ENCODE measurements at regions not wholly inside any gene's neighbourhood (a gene's known extent, or its start where the extent isn't known, plus 50 kb on each side); places are given as distances from the start of the nearest gene placed in this dataset.
"Not testable (repeated sequence)": the region's sequence is repeated elsewhere in the genome, so short reads cannot be mapped to it uniquely, and the experiment has no call there.

DNA sequence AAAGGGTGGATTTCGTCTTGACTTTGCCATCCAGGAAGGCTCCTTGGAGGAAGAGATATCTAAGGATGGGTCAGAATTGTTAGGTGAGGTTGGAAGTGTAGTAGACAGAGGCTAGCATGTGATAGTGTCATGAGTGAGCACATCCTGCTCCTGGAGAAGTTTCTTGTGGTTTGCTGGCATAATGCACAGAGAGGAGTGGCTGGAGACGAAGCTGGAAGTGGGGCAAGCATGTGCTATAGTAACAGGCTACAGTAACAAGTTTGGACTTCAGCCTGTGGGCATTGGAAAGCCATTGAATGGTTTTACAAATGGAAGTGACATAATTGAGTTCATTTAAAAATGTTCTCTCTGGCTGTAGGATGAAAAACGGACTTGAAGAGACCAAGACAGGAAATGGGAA lies 175.6 kb upstream of the VWC2 start:
- no peaks in the 10 kb centered on the region for H3K36me3 Mint-ChIP-seq (ENCODE audit: low read depth)
- no peaks in the 10 kb centered on the region for H3K4me1 Mint-ChIP-seq (ENCODE audit: low read depth)
- no peaks in the 10 kb centered on the region for H3K9me3 ChIP-seq (ENCODE audit: control insufficient read depth in 1 of 2, insufficient read depth in 1 of 2, low read length in 2 of 2)
- no peak overlapping the region for H3K4me3 ChIP-seq (ENCODE audit: low read length)
- H3K4me1 ChIP-seq (ENCODE audit: insufficient read depth, low read length), result no peaks in the 10 kb centered on the region
- no peaks in the 10 kb centered on the region for H3K27me3 ChIP-seq (ENCODE audit: control insufficient read depth in 1 of 2, insufficient read depth in 2 of 2, low read length in 2 of 2)
- ChIA-PET CTCF (no interaction called here), POLR2A (no interaction called here)
- DNase-seq (no peak), ATAC-seq (ENCODE audit: poor library complexity) (no peak)
- H3K36me3 ChIP-seq (ENCODE audit: insufficient read depth, low read length), result no peaks in the 10 kb centered on the region
- H3K27ac ChIP-seq (ENCODE audit: low read depth in 1 of 2, low read length in 2 of 2), result no peak overlapping the region
- no peak overlapping the region for H3K27ac Mint-ChIP-seq
- intact Hi-C loops (cut with DNase I, micrococcal nuclease), result no loop called here
- peaks cover 2% of the 10 kb centered on the region for H3K9me3 Mint-ChIP-seq
- H3K4me3 Mint-ChIP-seq, result no peak overlapping the region
- no peaks in the 10 kb centered on the region for H3K27me3 Mint-ChIP-seq
- TF ChIP-seq, protein P1, sequence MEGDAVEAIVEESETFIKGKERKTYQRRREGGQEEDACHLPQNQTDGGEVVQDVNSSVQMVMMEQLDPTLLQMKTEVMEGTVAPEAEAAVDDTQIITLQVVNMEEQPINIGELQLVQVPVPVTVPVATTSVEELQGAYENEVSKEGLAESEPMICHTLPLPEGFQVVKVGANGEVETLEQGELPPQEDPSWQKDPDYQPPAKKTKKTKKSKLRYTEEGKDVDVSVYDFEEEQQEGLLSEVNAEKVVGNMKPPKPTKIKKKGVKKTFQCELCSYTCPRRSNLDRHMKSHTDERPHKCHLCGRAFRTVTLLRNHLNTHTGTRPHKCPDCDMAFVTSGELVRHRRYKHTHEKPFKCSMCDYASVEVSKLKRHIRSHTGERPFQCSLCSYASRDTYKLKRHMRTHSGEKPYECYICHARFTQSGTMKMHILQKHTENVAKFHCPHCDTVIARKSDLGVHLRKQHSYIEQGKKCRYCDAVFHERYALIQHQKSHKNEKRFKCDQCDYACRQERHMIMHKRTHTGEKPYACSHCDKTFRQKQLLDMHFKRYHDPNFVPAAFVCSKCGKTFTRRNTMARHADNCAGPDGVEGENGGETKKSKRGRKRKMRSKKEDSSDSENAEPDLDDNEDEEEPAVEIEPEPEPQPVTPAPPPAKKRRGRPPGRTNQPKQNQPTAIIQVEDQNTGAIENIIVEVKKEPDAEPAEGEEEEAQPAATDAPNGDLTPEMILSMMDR (IDR thresholded peaks at IDR 0.05), result no peak

DNA sequence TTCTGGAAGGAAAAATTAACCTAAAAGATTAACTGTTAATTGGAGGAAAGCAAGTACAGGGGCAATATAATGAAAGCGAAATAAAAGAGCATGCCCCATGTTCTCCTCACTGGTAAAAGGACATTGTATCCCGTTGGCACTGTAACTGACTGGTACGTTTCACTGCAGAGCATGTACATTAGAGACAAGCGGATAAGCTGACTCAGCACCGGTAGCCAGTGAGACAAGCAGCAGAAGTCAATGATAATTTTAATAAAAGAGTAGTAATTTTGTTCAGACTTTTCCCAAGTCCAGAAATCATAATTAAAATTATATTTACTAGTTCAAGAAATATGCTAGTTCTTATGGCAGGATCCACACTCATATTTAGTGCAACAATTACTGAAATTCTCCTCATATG lies 161.5 kb upstream of the VWC2 start:
- H3K36me3 ChIP-seq (ENCODE audit: insufficient read depth, low read length), result no peaks in the 10 kb centered on the region
- Mint-ChIP-seq H3K36me3 (ENCODE audit: low read depth) (no peaks in the 10 kb centered on the region), H3K4me3 (no peak overlapping the region), H3K9me3 (peaks cover 11% of the 10 kb centered on the region), H3K4me1 (ENCODE audit: low read depth) (no peaks in the 10 kb centered on the region), H3K27me3 (no peaks in the 10 kb centered on the region), H3K27ac (no peak overlapping the region)
- DNase-seq (no peak), ATAC-seq (ENCODE audit: poor library complexity) (no peak)
- H3K4me3 ChIP-seq (ENCODE audit: low read length), result no peak overlapping the region
- no peaks in the 10 kb centered on the region for H3K4me1 ChIP-seq (ENCODE audit: insufficient read depth, low read length)
- intact Hi-C loops (cut with DNase I, micrococcal nuclease), result no loop called here
- no peaks in the 10 kb centered on the region for H3K27me3 ChIP-seq (ENCODE audit: control insufficient read depth in 1 of 2, insufficient read depth in 2 of 2, low read length in 2 of 2)
- TF ChIP-seq, protein P1 (IDR thresholded peaks at IDR 0.05), result no peak
- ChIA-PET CTCF (no interaction called here), POLR2A (no interaction called here)
- no peak overlapping the region for H3K27ac ChIP-seq (ENCODE audit: low read depth in 1 of 2, low read length in 2 of 2)
- H3K9me3 ChIP-seq (ENCODE audit: control insufficient read depth in 1 of 2, insufficient read depth in 1 of 2, low read length in 2 of 2), result no peaks in the 10 kb centered on the region

DNA sequence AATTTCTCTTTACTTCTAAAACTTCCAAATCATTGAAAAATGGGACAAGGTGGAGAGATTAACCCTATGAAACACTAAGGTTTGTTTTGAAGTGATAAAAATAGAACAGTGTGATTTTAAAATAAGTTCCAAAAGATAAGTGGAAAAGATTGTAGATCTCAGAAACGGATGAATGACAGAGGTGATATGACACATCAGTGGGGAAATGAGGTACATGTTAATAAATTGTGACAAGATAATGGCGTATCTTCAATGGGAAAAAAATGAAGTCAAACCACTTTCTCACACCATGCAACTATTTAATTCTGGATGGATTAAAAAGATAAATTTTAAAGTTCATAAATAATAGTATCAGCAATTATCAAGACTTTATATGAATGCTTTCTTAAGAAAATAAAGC lies 159.7 kb upstream of the VWC2 start:
- DNase-seq (no peak), ATAC-seq (ENCODE audit: poor library complexity) (no peak)
- H3K4me3 ChIP-seq (ENCODE audit: low read length), result no peak overlapping the region
- H3K27ac Mint-ChIP-seq, result no peak overlapping the region
- no peaks in the 10 kb centered on the region for H3K4me1 Mint-ChIP-seq (ENCODE audit: low read depth)
- no peaks in the 10 kb centered on the region for H3K27me3 Mint-ChIP-seq
- intact Hi-C loops (cut with DNase I, micrococcal nuclease), result no loop called here
- no peaks in the 10 kb centered on the region for H3K36me3 Mint-ChIP-seq (ENCODE audit: low read depth)
- no peaks in the 10 kb centered on the region for H3K9me3 ChIP-seq (ENCODE audit: control insufficient read depth in 1 of 2, insufficient read depth in 1 of 2, low read length in 2 of 2)
- H3K36me3 ChIP-seq (ENCODE audit: insufficient read depth, low read length), result no peaks in the 10 kb centered on the region
- peaks cover 6% of the 10 kb centered on the region for H3K9me3 Mint-ChIP-seq
- ChIA-PET CTCF (no interaction called here), POLR2A (no interaction called here)
- H3K27me3 ChIP-seq (ENCODE audit: control insufficient read depth in 1 of 2, insufficient read depth in 2 of 2, low read length in 2 of 2), result no peaks in the 10 kb centered on the region
- TF ChIP-seq, protein P1 (IDR thresholded peaks at IDR 0.05), result no peak
- no peak overlapping the region for H3K27ac ChIP-seq (ENCODE audit: low read depth in 1 of 2, low read length in 2 of 2)
- H3K4me1 ChIP-seq (ENCODE audit: insufficient read depth, low read length), result no peaks in the 10 kb centered on the region
- H3K4me3 Mint-ChIP-seq, result no peak overlapping the region

DNA sequence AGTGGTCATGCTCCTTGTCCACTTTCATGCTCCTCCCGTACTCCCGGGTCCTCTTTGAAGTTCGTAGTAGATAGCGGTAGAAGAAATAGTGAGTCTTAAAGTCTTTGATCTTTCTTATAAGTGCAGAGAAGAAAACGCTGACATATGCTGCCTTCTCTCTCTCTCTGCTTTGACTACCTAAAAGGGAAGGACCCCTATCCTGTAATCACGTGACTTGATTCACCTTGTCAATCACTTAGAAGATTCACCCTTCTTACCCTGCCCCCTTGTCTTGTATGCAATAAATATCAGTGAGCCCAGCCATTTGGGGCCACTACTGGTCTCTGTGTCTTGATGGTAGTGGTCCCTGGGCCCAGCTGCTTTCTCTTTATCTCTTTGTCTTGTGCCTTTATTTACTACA lies 158.5 kb upstream of the VWC2 start:
- intact Hi-C loops (cut with DNase I, micrococcal nuclease); H3K27me3 ChIP-seq (ENCODE audit: control insufficient read depth in 1 of 2, insufficient read depth in 2 of 2, low read length in 2 of 2); ATAC-seq (ENCODE audit: poor library complexity); H3K4me3 Mint-ChIP-seq; POLR2A ChIA-PET; DNase-seq; H3K27ac ChIP-seq (ENCODE audit: low read depth in 1 of 2, low read length in 2 of 2); H3K4me3 ChIP-seq (ENCODE audit: low read length); H3K36me3 Mint-ChIP-seq (ENCODE audit: low read depth); H3K27me3 Mint-ChIP-seq; H3K4me1 Mint-ChIP-seq (ENCODE audit: low read depth); CTCF ChIA-PET; H3K9me3 ChIP-seq (ENCODE audit: control insufficient read depth in 1 of 2, insufficient read depth in 1 of 2, low read length in 2 of 2); H3K9me3 Mint-ChIP-seq; H3K4me1 ChIP-seq (ENCODE audit: insufficient read depth, low read length); H3K36me3 ChIP-seq (ENCODE audit: insufficient read depth, low read length); H3K27ac Mint-ChIP-seq: not testable (repeated sequence)
